ENCODE measurements at regions not wholly inside any gene's neighbourhood (a gene's known extent, or its start where the extent isn't known, plus 50 kb on each side); places are given as distances from the start of the nearest gene placed in this dataset.

GRCh38 chr18:56443166-56443907, 195.1 kb downstream of the TXNL1 start:
- no peak for TF ChIP-seq FOXP2 (optimal IDR thresholded peaks at IDR 0.05; ENCODE audit: borderline replicate concordance, extremely low read depth, extremely low read length, insufficient read depth)
- no peak for TF ChIP-seq POLR2AphosphoS5 (IDR thresholded peaks at IDR 0.05; ENCODE audit: low read depth, low read length)
- no peak for TF ChIP-seq TAF1 (IDR thresholded peaks at IDR 0.05; ENCODE audit: borderline replicate concordance, insufficient read depth, low read length)
- no peak for TF ChIP-seq REST (IDR thresholded peaks at IDR 0.05; ENCODE audit: insufficient read depth in 1 of 2, low read depth in 2 of 2, low read length in 2 of 2)
- TF ChIP-seq SIN3A (IDR thresholded peaks at IDR 0.05; ENCODE audit: borderline replicate concordance, insufficient read depth, low read length): no peak

- TF ChIP-seq POLR2AphosphoS5 (IDR thresholded peaks at IDR 0.05; ENCODE audit: low read depth, low read length) (no peak), TAF1 (IDR thresholded peaks at IDR 0.05; ENCODE audit: borderline replicate concordance, insufficient read depth, low read length) (no peak), FOXP2 (optimal IDR thresholded peaks at IDR 0.05; ENCODE audit: borderline replicate concordance, extremely low read depth, extremely low read length, insufficient read depth) (no peak), SIN3A (IDR thresholded peaks at IDR 0.05; ENCODE audit: borderline replicate concordance, insufficient read depth, low read length) (no peak), REST (IDR thresholded peaks at IDR 0.05; ENCODE audit: insufficient read depth in 1 of 2, low read depth in 2 of 2, low read length in 2 of 2) (no peak)
Observed at GRCh38 chr18:56436651-56437050, 201.7 kb downstream of the TXNL1 start.

- TF ChIP-seq REST (IDR thresholded peaks at IDR 0.05; ENCODE audit: insufficient read depth in 1 of 2, low read depth in 2 of 2, low read length in 2 of 2) (no peak), SIN3A (IDR thresholded peaks at IDR 0.05; ENCODE audit: borderline replicate concordance, insufficient read depth, low read length) (no peak), FOXP2 (optimal IDR thresholded peaks at IDR 0.05; ENCODE audit: borderline replicate concordance, extremely low read depth, extremely low read length, insufficient read depth) (no peak), TAF1 (IDR thresholded peaks at IDR 0.05; ENCODE audit: borderline replicate concordance, insufficient read depth, low read length) (no peak), POLR2AphosphoS5 (IDR thresholded peaks at IDR 0.05; ENCODE audit: low read depth, low read length) (no peak)
Observed at GRCh38 chr18:56433919-56434318, 204.5 kb downstream of the TXNL1 start.

GRCh38 chr18:56431551-56431950, 206.8 kb downstream of the TXNL1 start:
- TF ChIP-seq FOXP2 (optimal IDR thresholded peaks at IDR 0.05; ENCODE audit: borderline replicate concordance, extremely low read depth, extremely low read length, insufficient read depth) (no peak), POLR2AphosphoS5 (IDR thresholded peaks at IDR 0.05; ENCODE audit: low read depth, low read length) (no peak), TAF1 (IDR thresholded peaks at IDR 0.05; ENCODE audit: borderline replicate concordance, insufficient read depth, low read length) (no peak), SIN3A (IDR thresholded peaks at IDR 0.05; ENCODE audit: borderline replicate concordance, insufficient read depth, low read length) (no peak), REST (IDR thresholded peaks at IDR 0.05; ENCODE audit: insufficient read depth in 1 of 2, low read depth in 2 of 2, low read length in 2 of 2) (no peak)

All from PFSK-1 (cell line).